Endothelial cell of umbilical vein (primary cell): ENCODE measurements at regions not wholly inside any gene's neighbourhood (a gene's known extent, or its start where the extent isn't known, plus 50 kb on each side); places are given as distances from the start of the nearest gene placed in this dataset.

ENCODE experiments used
- BruUV-seq: library from RNA; stranded (reverse); fragments of 400-500 nt; replicated peaks from 2 replicates; lab custom pipeline; 2021; lab: Mats Ljungman, UMichigan
- CTCF ChIA-PET: fragments of 300-600, 350-600 bp; sonication (Branson Sonifier 250); formaldehyde crosslinking; loops from one replicate; lab custom pipeline; 2021; ENCODE audit warnings: antibody characterized with exemption, inconsistent platforms; lab: Charles Lee
- POLR2A ChIA-PET: fragments of 300-600, 350-600 bp; sonication (Branson Sonifier 250); formaldehyde crosslinking; loops from one replicate; lab custom pipeline; 2021; ENCODE audit warnings: antibody characterized with exemption, inconsistent platforms; lab: Charles Lee
- DNase-seq: peaks from one replicate; pipeline ENCODE4 v3.0.0-alpha.2; 2011; ENCODE audit warnings: low read depth, low spot score
- FAIRE-seq: peaks from 2 replicates; lab custom pipeline; 2011; peaks lifted over from hg19 to GRCh38; lab: Jason Lieb, UNC
- H2AFZ ChIP-seq: 2 replicates; pipeline ENCODE4 v1.6.0; 2012; ENCODE audit warnings: low read depth, low read length, control low read depth, inconsistent platforms
- H3K27ac ChIP-seq: 2 replicates; pipeline ENCODE4 v1.5.1; 2011; ENCODE audit warnings: low read depth, mild to moderate bottlenecking, control low read depth, low read length, moderate library complexity; ENCODE audit not compliant: insufficient read depth
- H3K27me3 ChIP-seq, 2 experiments: 2 replicates each; pipeline versions ENCODE4 v1.6.0 to v1.6.1; 2011; ENCODE audit warnings: low read length in 2 of 2, mixed read lengths in 1 of 2; ENCODE audit not compliant: control insufficient read depth in 2 of 2, insufficient read depth in 2 of 2
- H3K36me3 ChIP-seq, 2 experiments: 2 replicates in 1 of 2; 3 replicates in 1 of 2; pipeline ENCODE4 v1.5.1; 2011; ENCODE audit warnings: low read length in 2 of 2, mild to moderate bottlenecking in 1 of 2, moderate library complexity in 1 of 2; ENCODE audit not compliant: control insufficient read depth in 2 of 2, insufficient read depth in 2 of 2; ENCODE audit errors: extremely low read depth in 1 of 2
- H3K4me1 ChIP-seq: 3 replicates; pipeline ENCODE4 v1.5.1; 2011; ENCODE audit warnings: mild to moderate bottlenecking, low read length; ENCODE audit not compliant: control insufficient read depth, insufficient read depth; ENCODE audit errors: extremely low read depth
- H3K4me2 ChIP-seq: 2 replicates; pipeline ENCODE4 v1.6.1; 2011; ENCODE audit warnings: low read length, control low read depth, mixed read lengths; ENCODE audit not compliant: insufficient read depth
- H3K4me3 ChIP-seq, 3 experiments: fragments of 200-600 bp in 1 of 3; sonication (generic), shearing (Covaris generic) in 1 of 3; replicated peaks in 1 of 3; 2 replicates each; pipeline ENCODE4 v1.5.1; 2011 to 2016; ENCODE audit warnings: control low read depth in 3 of 3, low read length in 3 of 3, mild to moderate bottlenecking in 2 of 3, inconsistent platforms in 1 of 3, low read depth in 1 of 3, moderate library complexity in 1 of 3; ENCODE audit not compliant: insufficient read depth in 1 of 3
- H3K79me2 ChIP-seq: 2 replicates; pipeline ENCODE4 v1.6.0; 2012; ENCODE audit warnings: low read length, inconsistent platforms; ENCODE audit not compliant: control insufficient read depth, insufficient read depth
- H3K9ac ChIP-seq: replicated peaks from 2 replicates; pipeline ENCODE3; 2011; ENCODE audit warnings: low read length, control low read depth; ENCODE audit not compliant: insufficient read depth; ENCODE audit errors: extremely low read depth
- H3K9me1 ChIP-seq: replicated peaks from 3 replicates; pipeline ENCODE4 v1.6.0; 2011; ENCODE audit warnings: mild to moderate bottlenecking, low read length; ENCODE audit not compliant: control insufficient read depth, insufficient read depth; ENCODE audit errors: extremely low read depth
- H3K9me3 ChIP-seq: replicated peaks from 2 replicates; pipeline ENCODE4 v1.5.1; 2012; ENCODE audit warnings: low read length, inconsistent platforms; ENCODE audit not compliant: control insufficient read depth, insufficient read depth
- H4K20me1 ChIP-seq: replicated peaks from 2 replicates; pipeline ENCODE3; 2011; ENCODE audit warnings: mild to moderate bottlenecking, low read length; ENCODE audit not compliant: control insufficient read depth, insufficient read depth; ENCODE audit errors: extremely low read depth
- EZH2 ChIP-seq: IDR thresholded peaks from 2 replicates; pipeline ENCODE4 v1.6.1; 2012; ENCODE audit warnings: borderline replicate concordance, low read depth, mild to moderate bottlenecking, moderate library complexity, low read length, inconsistent platforms; ENCODE audit not compliant: severe bottlenecking
- FOS ChIP-seq: IDR thresholded peaks from 2 replicates; pipeline ENCODE4 v1.6.1; 2011; ENCODE audit warnings: mild to moderate bottlenecking, low read length, moderate library complexity, borderline replicate concordance; ENCODE audit not compliant: insufficient read depth
- GATA2 ChIP-seq: IDR thresholded peaks from 2 replicates; pipeline ENCODE4 v1.7.0; 2011; ENCODE audit warnings: low read depth, mild to moderate bottlenecking, moderate library complexity, mixed read lengths, low read length; ENCODE audit not compliant: insufficient read length, insufficient read depth
- JUN ChIP-seq: IDR thresholded peaks from 2 replicates; pipeline ENCODE4 v1.6.1; 2011; ENCODE audit warnings: borderline replicate concordance, low read depth; ENCODE audit not compliant: insufficient read length, insufficient read depth
- MYC ChIP-seq: IDR thresholded peaks from one replicate; pipeline ENCODE4 v1.6.1; 2011; ENCODE audit warnings: mild to moderate bottlenecking, low read depth, low read length
- POLR2A ChIP-seq: IDR thresholded peaks from 2 replicates; pipeline ENCODE4 v1.6.1; 2012; ENCODE audit warnings: low read depth, mild to moderate bottlenecking, control low read depth, low read length
- POLR2AphosphoS5 ChIP-seq: IDR thresholded peaks from 2 replicates; pipeline ENCODE4 v1.6.1; 2012; ENCODE audit warnings: low read depth, mild to moderate bottlenecking, control low read depth, low read length, moderate library complexity; ENCODE audit not compliant: insufficient read depth
- dilution Hi-C: fragments of 300-500 bp; cut with MboI; formaldehyde crosslinking; loops from one replicate; pipeline ENCODE4 v1.15.0; 2019; ENCODE audit warnings: low sequenced_read_pairs; ENCODE audit not compliant: extremely low pct_ligation_motif_present
- intact Hi-C: fragments of 100-400 bp; cut with micrococcal nuclease; formaldehyde crosslinking; loops from one replicate; pipeline ENCODE4 v1.10.0; 2022
- TF ChIP-seq, protein P1 (sequence below), 2 donors: IDR thresholded peaks; 1 replicate in 1 of 2; 2 replicates in 1 of 2; pipeline ENCODE4 v1.5.1; 2011; ENCODE audit warnings: low read length in 2 of 2, mild to moderate bottlenecking in 2 of 2, moderate library complexity in 2 of 2, control low read depth in 1 of 2, inconsistent platforms in 1 of 2, low read depth in 1 of 2; ENCODE audit not compliant: insufficient read depth in 1 of 2; ENCODE audit errors: extremely low read depth in 1 of 2
- TF ChIP-seq, protein P2 (sequence below): IDR thresholded peaks from 2 replicates; pipeline ENCODE4 v1.6.1; 2011; ENCODE audit not compliant: insufficient read depth, insufficient read length

DNA sequence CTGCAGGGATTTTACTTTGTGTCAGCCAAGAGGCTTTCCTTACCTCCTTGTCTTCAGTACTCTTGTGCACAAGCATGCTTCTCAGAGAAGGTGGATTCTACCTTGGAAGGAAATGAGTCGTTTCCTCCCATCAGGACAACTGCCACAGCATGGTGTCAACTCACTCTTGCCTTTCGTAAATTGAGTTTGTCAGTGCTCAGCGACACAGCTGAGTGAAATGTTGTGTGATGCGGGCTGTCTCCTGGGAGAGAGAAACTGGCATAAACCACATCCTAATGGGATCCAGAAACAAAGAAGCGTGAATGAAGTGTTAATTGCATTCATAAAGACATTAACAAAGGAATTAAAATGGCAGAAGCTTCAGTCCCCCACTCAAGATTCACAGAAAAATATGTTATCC lies 51.5 kb upstream of the SLC22A15 start:
- dilution Hi-C loops = no loop called here
- Histone ChIP-seq H3K9ac (no peak overlapping the region), H3K4me3 (no peak overlapping the region), H3K27ac (no peak overlapping the region), H4K20me1 (no peaks in the 10 kb centered on the region), H3K79me2 (no peaks in the 10 kb centered on the region), H2AFZ (no peak overlapping the region), H3K27me3 (peaks cover 0 to 3% of the 10 kb centered on the region in 2 experiments), H3K9me1 (no peaks in the 10 kb centered on the region), H3K36me3 (no peaks in the 10 kb centered on the region), H3K4me1 (peaks cover 8% of the 10 kb centered on the region), H3K4me2 (no peak overlapping the region), H3K9me3 (no peaks in the 10 kb centered on the region)
- intact Hi-C loops = no loop called here
- ChIA-PET CTCF (interaction anchor here (1.0 to 1.6 kb wide), 2 partner anchors 56 to 117 kb away, joined by 3 to 4 read pairs; no protein-coding TSS in a partner anchor), POLR2A (no interaction called here)
- BruUV-seq = no TSS peak
- FAIRE-seq (no peak), DNase-seq (no peak)
- TF ChIP-seq GATA2 = no peak
- no peak for TF ChIP-seq FOS
- no peak for TF ChIP-seq POLR2AphosphoS5
- no peak for TF ChIP-seq POLR2A
- TF ChIP-seq EZH2 = no peak
- no peak for TF ChIP-seq MYC
- no peak for TF ChIP-seq JUN
- TF ChIP-seq, protein P1, sequence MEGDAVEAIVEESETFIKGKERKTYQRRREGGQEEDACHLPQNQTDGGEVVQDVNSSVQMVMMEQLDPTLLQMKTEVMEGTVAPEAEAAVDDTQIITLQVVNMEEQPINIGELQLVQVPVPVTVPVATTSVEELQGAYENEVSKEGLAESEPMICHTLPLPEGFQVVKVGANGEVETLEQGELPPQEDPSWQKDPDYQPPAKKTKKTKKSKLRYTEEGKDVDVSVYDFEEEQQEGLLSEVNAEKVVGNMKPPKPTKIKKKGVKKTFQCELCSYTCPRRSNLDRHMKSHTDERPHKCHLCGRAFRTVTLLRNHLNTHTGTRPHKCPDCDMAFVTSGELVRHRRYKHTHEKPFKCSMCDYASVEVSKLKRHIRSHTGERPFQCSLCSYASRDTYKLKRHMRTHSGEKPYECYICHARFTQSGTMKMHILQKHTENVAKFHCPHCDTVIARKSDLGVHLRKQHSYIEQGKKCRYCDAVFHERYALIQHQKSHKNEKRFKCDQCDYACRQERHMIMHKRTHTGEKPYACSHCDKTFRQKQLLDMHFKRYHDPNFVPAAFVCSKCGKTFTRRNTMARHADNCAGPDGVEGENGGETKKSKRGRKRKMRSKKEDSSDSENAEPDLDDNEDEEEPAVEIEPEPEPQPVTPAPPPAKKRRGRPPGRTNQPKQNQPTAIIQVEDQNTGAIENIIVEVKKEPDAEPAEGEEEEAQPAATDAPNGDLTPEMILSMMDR (IDR thresholded peaks at IDR 0.05; ENCODE audit: extremely low read depth in 1 of 2, insufficient read depth in 1 of 2, low read depth in 1 of 2, low read length in 2 of 2) = no peak
- TF ChIP-seq, protein P2, sequence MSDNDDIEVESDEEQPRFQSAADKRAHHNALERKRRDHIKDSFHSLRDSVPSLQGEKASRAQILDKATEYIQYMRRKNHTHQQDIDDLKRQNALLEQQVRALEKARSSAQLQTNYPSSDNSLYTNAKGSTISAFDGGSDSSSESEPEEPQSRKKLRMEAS = no peak
